GM12864 (cell line): ENCODE measurements at regions not wholly inside any gene's neighbourhood (a gene's known extent, or its start where the extent isn't known, plus 50 kb on each side); places are given as distances from the start of the nearest gene placed in this dataset.

Experiments
- DNase-seq: peaks from one replicate; pipeline ENCODE4 v3.0.0-alpha.2; 2011; ENCODE audit warnings: low read depth
- H3K4me3 ChIP-seq: 2 replicates; pipeline ENCODE4 v1.5.1; 2011; ENCODE audit warnings: mild to moderate bottlenecking, low read depth, low read length, control low read depth
- CTCF ChIP-seq: IDR thresholded peaks from 2 replicates; pipeline ENCODE4 v1.5.1; 2011; ENCODE audit warnings: low read depth, mild to moderate bottlenecking, moderate library complexity, low read length, control low read depth, inconsistent platforms; ENCODE audit errors: missing control alignments

- DNase-seq, result no peak
- TF ChIP-seq CTCF, result no peak
- H3K4me3 ChIP-seq, result no peak overlapping the region
These were observed 95.8 kb upstream of the ABCA1 start for GRCh38 chr9:105023788-105024187.

GRCh38 chr9:105024529-105024928 lies 96.6 kb upstream of the ABCA1 start:
- DNase-seq, result no peak
- no peak for TF ChIP-seq CTCF
- H3K4me3 ChIP-seq, result no peak overlapping the region

GRCh38 chr9:105026451-105026850 lies 98.5 kb upstream of the ABCA1 start:
- no peak for TF ChIP-seq CTCF
- H3K4me3 ChIP-seq, result no peak overlapping the region
- no peak for DNase-seq

GRCh38 chr9:105027084-105027483 lies 99.1 kb upstream of the ABCA1 start:
- TF ChIP-seq CTCF, result no peak
- H3K4me3 ChIP-seq, result no peak overlapping the region
- no peak for DNase-seq

- TF ChIP-seq CTCF, result no peak
- DNase-seq, result no peak
- H3K4me3 ChIP-seq, result no peak overlapping the region
These were observed 102.3 kb upstream of the ABCA1 start for GRCh38 chr9:105030285-105030684.

GRCh38 chr9:105037139-105037538 lies 109.2 kb upstream of the ABCA1 start:
- DNase-seq, result no peak
- no peak overlapping the region for H3K4me3 ChIP-seq
- no peak for TF ChIP-seq CTCF

- TF ChIP-seq CTCF, result no peak
- DNase-seq, result no peak
- H3K4me3 ChIP-seq, result no peak overlapping the region
These were observed 110.1 kb upstream of the ABCA1 start for GRCh38 chr9:105038051-105038450.
